ENCODE measurements at regions not wholly inside any gene's neighbourhood (a gene's known extent, or its start where the extent isn't known, plus 50 kb on each side); places are given as distances from the start of the nearest gene placed in this dataset.

DNA sequence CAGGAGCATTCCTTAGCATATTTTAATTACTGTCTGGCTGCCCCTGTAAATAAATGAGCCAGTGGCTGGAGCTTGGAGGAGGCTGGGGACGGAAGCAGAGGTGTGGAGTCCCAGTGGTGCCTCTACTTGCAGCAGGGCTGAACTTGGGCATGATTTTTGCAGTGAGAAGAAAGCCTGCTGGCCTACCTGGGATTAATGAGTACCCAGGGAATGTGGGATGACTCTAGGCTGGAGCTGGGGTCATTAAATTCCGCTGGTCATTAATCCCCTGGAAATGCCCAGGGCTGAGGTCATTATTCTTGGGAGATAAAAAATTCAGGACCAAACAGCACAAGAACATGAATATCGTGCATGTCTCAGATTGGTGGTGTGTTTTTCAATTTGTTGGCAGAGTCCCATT lies 753.3 kb downstream of the VRK1 start:
- H3K27ac Mint-ChIP-seq = no peak overlapping the region
- intact Hi-C loops (cut with micrococcal nuclease) = no loop called here
- no peak overlapping the region for H3K4me3 Mint-ChIP-seq (ENCODE audit: low read depth)

DNA sequence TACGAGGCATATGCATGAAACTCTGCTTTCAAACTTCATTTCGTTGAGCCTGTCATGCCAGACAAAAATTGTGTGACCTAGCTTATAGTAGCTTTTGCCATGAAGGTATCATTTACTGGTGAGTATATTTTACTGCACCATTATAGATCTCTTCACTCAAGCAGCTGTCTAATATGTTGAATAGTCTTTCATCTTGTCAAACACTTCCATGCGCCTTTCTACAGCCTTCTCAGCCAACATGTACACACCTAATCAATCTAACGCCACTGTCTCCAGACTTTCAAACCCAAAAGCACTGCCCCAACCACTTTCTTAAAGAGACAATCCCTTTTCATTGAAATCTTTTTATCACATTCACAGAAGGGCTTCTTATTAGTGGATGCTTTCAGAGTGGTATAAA lies 757.4 kb downstream of the VRK1 start:
- H3K27me3 Mint-ChIP-seq (ENCODE audit: low read depth) = no peaks in the 10 kb centered on the region
- H3K27ac Mint-ChIP-seq = no peak overlapping the region
- H3K9me3 Mint-ChIP-seq = peaks cover 10% of the 10 kb centered on the region
- H3K4me1 Mint-ChIP-seq (ENCODE audit: low read depth) = no peaks in the 10 kb centered on the region
- H3K4me3 Mint-ChIP-seq (ENCODE audit: low read depth) = no peak overlapping the region
- intact Hi-C loops (cut with micrococcal nuclease) = no loop called here
- DNase-seq (ENCODE audit: low spot score) = no peak
- H3K36me3 Mint-ChIP-seq (ENCODE audit: low read depth) = peaks cover 3% of the 10 kb centered on the region

More for the DNA sequence above, 753.3 kb downstream of the VRK1 start:
- H3K27me3 Mint-ChIP-seq (ENCODE audit: low read depth) = no peaks in the 10 kb centered on the region
- no peaks in the 10 kb centered on the region for H3K4me1 Mint-ChIP-seq (ENCODE audit: low read depth)
- H3K9me3 Mint-ChIP-seq = no peaks in the 10 kb centered on the region
- DNase-seq (ENCODE audit: low spot score) = no peak
- no peaks in the 10 kb centered on the region for H3K36me3 Mint-ChIP-seq (ENCODE audit: low read depth)

GRCh38 chr14:97564334-97564733 lies 767.2 kb downstream of the VRK1 start:
- peaks cover 12% of the 10 kb centered on the region for H3K36me3 Mint-ChIP-seq (ENCODE audit: low read depth)
- H3K4me1 Mint-ChIP-seq (ENCODE audit: low read depth) = no peaks in the 10 kb centered on the region
- no peak overlapping the region for H3K4me3 Mint-ChIP-seq (ENCODE audit: low read depth)
- no peak overlapping the region for H3K27ac Mint-ChIP-seq
- intact Hi-C loops (cut with micrococcal nuclease) = no loop called here
- peaks cover 33% of the 10 kb centered on the region for H3K9me3 Mint-ChIP-seq
- DNase-seq (ENCODE audit: low spot score) = no peak
- peaks cover 2% of the 10 kb centered on the region for H3K27me3 Mint-ChIP-seq (ENCODE audit: low read depth)

DNA sequence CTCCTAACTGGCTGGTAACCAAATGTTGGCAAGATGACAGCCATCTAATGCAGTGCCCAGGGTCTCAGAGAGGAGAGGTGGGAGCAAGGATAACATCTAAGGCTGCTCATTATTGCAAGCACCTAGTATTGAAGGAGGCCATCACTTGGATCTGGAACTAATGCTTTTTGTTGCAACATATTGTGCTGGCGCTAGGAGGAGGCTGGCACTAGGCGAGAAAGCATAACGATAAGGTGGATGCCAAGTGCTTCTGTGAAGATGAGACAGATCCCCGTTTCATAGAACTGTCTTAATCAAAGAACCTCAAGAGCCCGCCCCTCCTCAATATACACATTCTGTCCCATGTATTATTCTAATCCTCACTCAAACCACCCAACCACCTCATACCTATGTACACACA lies 774.0 kb downstream of the VRK1 start:
- DNase-seq (ENCODE audit: low spot score) = no peak
- Mint-ChIP-seq H3K36me3 (ENCODE audit: low read depth) (no peaks in the 10 kb centered on the region), H3K27ac (no peak overlapping the region), H3K27me3 (ENCODE audit: low read depth) (no peaks in the 10 kb centered on the region), H3K4me3 (ENCODE audit: low read depth) (no peak overlapping the region), H3K9me3 (peaks cover 6% of the 10 kb centered on the region), H3K4me1 (ENCODE audit: low read depth) (no peaks in the 10 kb centered on the region)
- intact Hi-C loops (cut with micrococcal nuclease) = no loop called here

DNA sequence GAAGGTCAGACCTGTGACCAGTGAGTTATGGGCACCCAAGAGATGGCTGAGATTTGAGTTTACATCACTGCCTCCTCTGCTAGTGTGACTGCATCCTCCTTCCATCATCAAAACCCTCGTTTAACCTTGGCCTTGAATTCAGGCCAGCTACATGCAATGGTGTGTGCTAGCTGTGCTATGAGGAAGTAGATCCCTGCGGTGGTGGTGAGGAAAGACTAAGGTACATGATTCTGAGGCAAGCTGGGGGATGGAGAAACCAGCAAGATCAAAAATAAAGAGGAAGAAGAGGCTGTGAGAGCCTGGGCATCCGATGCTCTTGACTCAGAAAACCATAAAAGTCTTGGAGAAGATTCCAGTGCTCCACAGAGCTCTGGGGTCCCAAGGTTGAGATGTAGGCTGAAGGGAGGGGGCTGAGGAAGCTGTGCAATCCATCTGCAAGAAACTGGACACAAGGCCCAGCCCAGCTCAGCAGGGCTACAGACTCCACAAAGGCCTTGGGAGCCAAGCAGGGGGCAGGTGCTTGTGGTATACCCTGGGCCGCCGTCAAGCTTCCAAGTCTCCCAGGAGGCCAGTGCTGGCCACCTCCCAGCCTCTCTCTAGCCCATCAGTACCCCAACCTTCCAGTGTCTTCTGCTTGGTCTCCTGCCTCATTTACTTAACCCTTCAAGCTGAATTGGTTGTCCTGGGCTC lies 774.8 kb downstream of the VRK1 start:
- Mint-ChIP-seq H3K4me3 (ENCODE audit: low read depth) (no peak overlapping the region), H3K27ac (no peak overlapping the region), H3K4me1 (ENCODE audit: low read depth) (no peaks in the 10 kb centered on the region), H3K27me3 (ENCODE audit: low read depth) (no peaks in the 10 kb centered on the region), H3K9me3 (peaks cover 6% of the 10 kb centered on the region), H3K36me3 (ENCODE audit: low read depth) (no peaks in the 10 kb centered on the region)
- intact Hi-C loops (cut with micrococcal nuclease) = no loop called here
- no peak for DNase-seq (ENCODE audit: low spot score)

- Mint-ChIP-seq H3K4me1 (ENCODE audit: low read depth) (no peaks in the 10 kb centered on the region), H3K27ac (no peak overlapping the region), H3K36me3 (ENCODE audit: low read depth) (no peaks in the 10 kb centered on the region), H3K9me3 (peaks cover 6% of the 10 kb centered on the region), H3K4me3 (ENCODE audit: low read depth) (no peak overlapping the region), H3K27me3 (ENCODE audit: low read depth) (no peaks in the 10 kb centered on the region)
- intact Hi-C loops (cut with micrococcal nuclease) = no loop called here
- no peak for DNase-seq (ENCODE audit: low spot score)
Measured at GRCh38 chr14:97572583-97573458, 775.6 kb downstream of the VRK1 start.

GRCh38 chr14:97575677-97576076 lies 778.5 kb downstream of the VRK1 start:
- Mint-ChIP-seq H3K27me3 (ENCODE audit: low read depth) (no peaks in the 10 kb centered on the region), H3K4me3 (ENCODE audit: low read depth) (no peak overlapping the region), H3K27ac (no peak overlapping the region), H3K36me3 (ENCODE audit: low read depth) (no peaks in the 10 kb centered on the region), H3K4me1 (ENCODE audit: low read depth) (no peaks in the 10 kb centered on the region), H3K9me3 (peaks cover 6% of the 10 kb centered on the region)
- intact Hi-C loops (cut with micrococcal nuclease) = no loop called here
- no peak for DNase-seq (ENCODE audit: low spot score)

- Mint-ChIP-seq H3K27ac (no peak overlapping the region), H3K36me3 (ENCODE audit: low read depth) (no peaks in the 10 kb centered on the region), H3K27me3 (ENCODE audit: low read depth) (no peaks in the 10 kb centered on the region), H3K4me1 (ENCODE audit: low read depth) (peaks cover 5% of the 10 kb centered on the region), H3K9me3 (peaks cover 6% of the 10 kb centered on the region), H3K4me3 (ENCODE audit: low read depth) (no peak overlapping the region)
- intact Hi-C loops (cut with micrococcal nuclease) = no loop called here
- DNase-seq (ENCODE audit: low spot score) = no peak
Measured at GRCh38 chr14:97578982-97579548, 781.9 kb downstream of the VRK1 start.

DNA sequence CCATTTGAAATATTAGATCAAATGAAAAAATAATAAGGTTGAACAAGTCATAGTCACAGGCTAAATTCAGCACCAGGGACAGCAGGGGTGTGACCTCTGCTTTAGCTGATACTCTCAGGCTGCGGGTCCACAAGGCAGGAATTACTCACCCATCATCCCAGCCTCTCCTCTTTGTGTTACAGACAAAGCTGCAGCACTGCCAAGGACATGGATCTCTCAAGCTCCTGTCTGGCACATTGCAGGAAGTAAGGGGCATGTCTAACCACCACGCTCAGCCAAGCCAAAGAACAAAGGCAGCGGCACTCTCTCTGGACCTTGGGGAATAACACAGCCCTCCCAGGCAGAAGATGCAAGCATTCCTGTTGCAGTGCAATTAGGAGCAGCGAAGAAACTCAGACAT lies 783.8 kb downstream of the VRK1 start:
- Mint-ChIP-seq H3K4me3 (ENCODE audit: low read depth) (no peak overlapping the region), H3K27ac (no peak overlapping the region), H3K36me3 (ENCODE audit: low read depth) (no peaks in the 10 kb centered on the region), H3K4me1 (ENCODE audit: low read depth) (peaks cover 15% of the 10 kb centered on the region), H3K27me3 (ENCODE audit: low read depth) (no peaks in the 10 kb centered on the region), H3K9me3 (no peaks in the 10 kb centered on the region)
- DNase-seq (ENCODE audit: low spot score) = no peak
- intact Hi-C loops (cut with micrococcal nuclease) = no loop called here

DNA sequence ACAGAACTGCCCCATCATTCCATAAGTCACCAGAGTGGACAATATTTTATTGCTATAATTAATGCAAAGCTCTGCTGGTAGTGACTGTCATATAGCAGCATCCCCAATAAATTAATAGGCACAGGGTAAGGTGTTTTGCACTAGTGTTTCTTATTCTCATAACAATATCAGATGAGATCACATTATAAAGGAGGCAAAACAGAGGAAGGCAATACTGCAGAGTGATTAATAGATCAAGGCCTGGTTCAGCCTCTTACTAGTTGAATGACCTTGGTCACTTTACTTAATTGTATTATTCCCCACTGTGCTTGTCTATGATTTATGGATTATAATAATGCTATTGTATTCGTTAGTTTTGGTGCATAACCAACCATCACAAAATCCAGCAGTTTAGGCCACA lies 784.8 kb downstream of the VRK1 start:
- H3K36me3 Mint-ChIP-seq (ENCODE audit: low read depth) = no peaks in the 10 kb centered on the region
- no peaks in the 10 kb centered on the region for H3K9me3 Mint-ChIP-seq
- H3K27me3 Mint-ChIP-seq (ENCODE audit: low read depth) = no peaks in the 10 kb centered on the region
- H3K27ac Mint-ChIP-seq = no peak overlapping the region
- H3K4me3 Mint-ChIP-seq (ENCODE audit: low read depth) = no peak overlapping the region
- intact Hi-C loops (cut with micrococcal nuclease) = no loop called here
- DNase-seq (ENCODE audit: low spot score) = no peak
- H3K4me1 Mint-ChIP-seq (ENCODE audit: low read depth) = peaks cover 15% of the 10 kb centered on the region

- H3K27me3 Mint-ChIP-seq (ENCODE audit: low read depth) = no peaks in the 10 kb centered on the region
- no peak for DNase-seq (ENCODE audit: low spot score)
- intact Hi-C loops (cut with micrococcal nuclease) = no loop called here
- H3K27ac Mint-ChIP-seq = no peak overlapping the region
- no peak overlapping the region for H3K4me3 Mint-ChIP-seq (ENCODE audit: low read depth)
- no peaks in the 10 kb centered on the region for H3K9me3 Mint-ChIP-seq
- H3K4me1 Mint-ChIP-seq (ENCODE audit: low read depth) = peaks cover 27% of the 10 kb centered on the region
- no peaks in the 10 kb centered on the region for H3K36me3 Mint-ChIP-seq (ENCODE audit: low read depth)
Measured at GRCh38 chr14:97584528-97584927, 787.3 kb downstream of the VRK1 start.

DNA sequence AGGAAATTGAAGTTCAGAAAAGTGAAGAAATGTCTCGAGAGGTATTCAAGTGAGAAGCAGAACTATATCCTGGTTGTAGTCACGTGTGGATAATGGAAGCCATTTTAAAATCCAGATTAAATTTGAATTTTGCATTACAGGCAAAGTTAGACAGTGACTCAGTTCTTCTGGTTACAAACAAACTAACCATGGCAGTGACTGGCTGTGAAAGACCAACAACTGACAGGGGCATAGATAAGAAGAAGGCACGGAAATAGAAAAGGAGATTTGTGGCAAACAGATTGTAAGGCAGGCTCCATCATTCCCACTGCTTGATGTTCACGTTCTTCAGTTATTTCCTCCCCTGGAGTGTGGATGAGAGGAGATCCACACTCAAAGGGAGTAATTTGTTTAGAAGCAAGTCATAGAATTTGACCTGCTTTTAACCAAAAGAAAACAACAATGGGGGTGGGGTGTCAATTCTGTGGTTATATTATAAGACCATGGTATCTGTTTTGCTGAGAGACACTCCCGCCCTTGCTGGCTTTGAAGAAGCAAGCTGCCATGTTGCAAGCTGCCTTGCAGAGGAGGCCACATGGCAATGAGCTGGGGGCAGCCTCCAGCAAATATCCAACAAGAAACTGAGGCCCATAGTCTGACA lies 795.3 kb downstream of the VRK1 start:
- Mint-ChIP-seq H3K27ac (no peak overlapping the region), H3K4me1 (ENCODE audit: low read depth) (peaks cover 27% of the 10 kb centered on the region), H3K4me3 (ENCODE audit: low read depth) (no peak overlapping the region), H3K27me3 (ENCODE audit: low read depth) (no peaks in the 10 kb centered on the region), H3K9me3 (peaks cover 8% of the 10 kb centered on the region), H3K36me3 (ENCODE audit: low read depth) (peaks cover 5% of the 10 kb centered on the region)
- intact Hi-C loops (cut with micrococcal nuclease) = no loop called here
- DNase-seq (ENCODE audit: low spot score) = no peak

GRCh38 chr14:97594306-97594705 lies 797.1 kb downstream of the VRK1 start:
- Mint-ChIP-seq H3K36me3 (ENCODE audit: low read depth) (peaks cover 5% of the 10 kb centered on the region), H3K27me3 (ENCODE audit: low read depth) (no peaks in the 10 kb centered on the region), H3K4me3 (ENCODE audit: low read depth) (no peak overlapping the region), H3K9me3 (peaks cover 13% of the 10 kb centered on the region), H3K27ac (no peak overlapping the region), H3K4me1 (ENCODE audit: low read depth) (peaks cover 17% of the 10 kb centered on the region)
- intact Hi-C loops (cut with micrococcal nuclease) = no loop called here
- DNase-seq (ENCODE audit: low spot score) = no peak
